ENCODE measurements at regions not wholly inside any gene's neighbourhood (a gene's known extent, or its start where the extent isn't known, plus 50 kb on each side); places are given as distances from the start of the nearest gene placed in this dataset.

GRCh38 chr9:101931756-101932155 lies 193.3 kb upstream of the GRIN3A start:
- TF ChIP-seq POLR2AphosphoS5 (IDR thresholded peaks at IDR 0.05) (no peak), CTCF (IDR thresholded peaks at IDR 0.05) (no peak), POLR2A (IDR thresholded peaks at IDR 0.05) (no peak)

All from transverse colon (tissue), 4 donors.